Mesenchymal stem cell (in vitro differentiated cells and primary cell): ENCODE measurements at regions not wholly inside any gene's neighbourhood (a gene's known extent, or its start where the extent isn't known, plus 50 kb on each side); places are given as distances from the start of the nearest gene placed in this dataset.
A peak's percentile ranks its signal among the peaks of the same experiment; 100 is the strongest.

ENCODE experiments used
- DNase-seq: peaks from one replicate; pipeline ENCODE4 v3.0.0-alpha.2; 2013
- H2AFZ ChIP-seq: one replicate; pipeline ENCODE4 v1.6.1; 2013; ENCODE audit warnings: low read depth, mild to moderate bottlenecking, control low read depth, inconsistent platforms, low read length, moderate library complexity
- H2AK5ac ChIP-seq: 2 replicates; pipeline ENCODE4 v1.6.1; 2013; ENCODE audit warnings: low read length, moderate library complexity, mild to moderate bottlenecking, inconsistent platforms; ENCODE audit not compliant: severe bottlenecking
- H2BK120ac ChIP-seq: one replicate; pipeline ENCODE4 v1.6.1; 2013; ENCODE audit warnings: low read depth, mild to moderate bottlenecking, inconsistent platforms, low read length, moderate library complexity
- H2BK12ac ChIP-seq, 2 experiments: one replicate each; pipeline ENCODE4 v1.6.1; 2013; ENCODE audit warnings: inconsistent platforms in 2 of 2, low read length in 2 of 2, mild to moderate bottlenecking in 2 of 2, moderate library complexity in 2 of 2, control low read depth in 1 of 2
- H2BK15ac ChIP-seq: one replicate; pipeline ENCODE4 v1.6.1; 2013; ENCODE audit warnings: mild to moderate bottlenecking, low read depth, inconsistent platforms; ENCODE audit not compliant: poor library complexity, severe bottlenecking
- H2BK5ac ChIP-seq: 2 replicates; pipeline ENCODE4 v1.6.1; 2013; ENCODE audit warnings: low read depth, mild to moderate bottlenecking, low read length, control low read depth, inconsistent platforms; ENCODE audit not compliant: poor library complexity, severe bottlenecking
- H3K14ac ChIP-seq, 2 experiments: one replicate each; pipeline ENCODE4 v1.6.1; 2013; ENCODE audit warnings: inconsistent platforms in 2 of 2, low read length in 2 of 2, control low read depth in 1 of 2, mild to moderate bottlenecking in 1 of 2, moderate library complexity in 1 of 2
- H3K18ac ChIP-seq, 2 experiments: one replicate each; pipeline ENCODE4 v1.6.1; 2013; ENCODE audit warnings: inconsistent platforms in 2 of 2, low read length in 2 of 2, control low read depth in 1 of 2, low read depth in 1 of 2, mild to moderate bottlenecking in 1 of 2
- H3K23ac ChIP-seq, 2 experiments: one replicate each; pipeline ENCODE4 v1.6.1; 2013; ENCODE audit warnings: inconsistent platforms in 2 of 2, low read length in 2 of 2, mild to moderate bottlenecking in 2 of 2, moderate library complexity in 2 of 2, control low read depth in 1 of 2
- H3K27ac ChIP-seq: 2 replicates; pipeline ENCODE4 v1.5.1; 2013; ENCODE audit warnings: mild to moderate bottlenecking, moderate library complexity, low read length, control low read depth, inconsistent platforms; ENCODE audit not compliant: poor library complexity, severe bottlenecking
- H3K27me3 ChIP-seq, 2 experiments: 2 replicates each; pipeline versions ENCODE4 v1.6.1 to v1.7.0; 2013; ENCODE audit warnings: low read length in 2 of 2, mild to moderate bottlenecking in 2 of 2, moderate library complexity in 2 of 2, control low read depth in 1 of 2, inconsistent platforms in 1 of 2; ENCODE audit not compliant: control insufficient read depth in 1 of 2, insufficient read depth in 1 of 2
- H3K36me3 ChIP-seq, 2 experiments: 2 replicates each; pipeline versions ENCODE4 v1.6.1 to v1.7.0; 2013; ENCODE audit warnings: low read length in 2 of 2, control low read depth in 1 of 2, inconsistent platforms in 1 of 2, low read depth in 1 of 2, mild to moderate bottlenecking in 1 of 2; ENCODE audit not compliant: insufficient read depth in 2 of 2, control insufficient read depth in 1 of 2
- H3K4ac ChIP-seq, 2 experiments: one replicate each; pipeline ENCODE4 v1.6.1; 2013; ENCODE audit warnings: inconsistent platforms in 2 of 2, low read length in 2 of 2, mild to moderate bottlenecking in 2 of 2, moderate library complexity in 2 of 2, control low read depth in 1 of 2, low read depth in 1 of 2
- H3K4me1 ChIP-seq: 2 replicates; pipeline ENCODE4 v1.6.1; 2013; ENCODE audit warnings: low read depth, low read length, control low read depth; ENCODE audit not compliant: control insufficient read depth, insufficient read depth
- H3K4me2 ChIP-seq: 2 replicates; pipeline ENCODE4 v1.6.1; 2013; ENCODE audit warnings: low read length, mild to moderate bottlenecking, inconsistent platforms; ENCODE audit not compliant: poor library complexity, severe bottlenecking
- H3K4me3 ChIP-seq, 2 experiments: 2 replicates each; pipeline versions ENCODE4 v1.5.1 to v1.7.0; 2013; ENCODE audit warnings: low read length in 2 of 2, mild to moderate bottlenecking in 2 of 2, control low read depth in 1 of 2, low read depth in 1 of 2; ENCODE audit not compliant: insufficient read depth in 1 of 2
- H3K79me1 ChIP-seq: replicated peaks from 2 replicates; pipeline ENCODE4 v1.6.1; 2013; ENCODE audit warnings: mild to moderate bottlenecking, control low read depth, low read length, inconsistent platforms; ENCODE audit not compliant: poor library complexity, severe bottlenecking
- H3K9ac ChIP-seq: 2 replicates; pipeline ENCODE4 v1.7.0; 2013; ENCODE audit warnings: mild to moderate bottlenecking, low read length, moderate library complexity
- H3K9me3 ChIP-seq: 2 replicates; pipeline ENCODE4 v1.7.0; 2013; ENCODE audit warnings: mild to moderate bottlenecking, low read length; ENCODE audit not compliant: control insufficient read depth
- H4K8ac ChIP-seq: one replicate; pipeline ENCODE4 v1.6.1; 2013; ENCODE audit warnings: inconsistent platforms, mild to moderate bottlenecking, low read length, moderate library complexity
- H4K91ac ChIP-seq: one replicate; pipeline ENCODE4 v1.6.1; 2013; ENCODE audit warnings: mild to moderate bottlenecking, low read length, inconsistent platforms
- WGBS: methylation state at CpG from one replicate; pipeline ENCODE4 v1.1.7; 2013; ENCODE audit warnings: mixed read lengths; 5-methylcytosine and 5-hydroxymethylcytosine counted together

DNA sequence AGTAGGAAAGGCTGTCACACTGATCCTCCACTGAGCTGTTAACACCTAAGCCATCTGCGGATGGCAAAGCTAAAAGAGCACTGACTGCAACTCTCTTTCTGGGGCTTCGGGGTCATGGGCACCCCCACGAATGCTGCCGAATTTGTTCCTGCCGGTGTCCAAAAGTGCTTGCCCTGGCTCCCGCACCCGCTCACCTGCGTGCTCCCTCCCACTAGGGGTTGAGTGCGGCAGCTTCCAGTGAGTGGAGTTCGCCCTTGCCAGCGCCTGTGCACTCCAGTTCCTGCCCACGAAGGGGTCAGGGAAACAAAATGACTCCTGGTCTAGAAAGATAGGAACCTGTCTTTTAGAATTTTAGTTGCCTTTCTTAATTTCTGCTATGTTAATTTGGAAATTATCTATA is 78.7 kb downstream of the IFI44 start:
- no peaks in the 10 kb centered on the region for H3K4me1 ChIP-seq
- H2BK120ac ChIP-seq, result no peak overlapping the region

DNA sequence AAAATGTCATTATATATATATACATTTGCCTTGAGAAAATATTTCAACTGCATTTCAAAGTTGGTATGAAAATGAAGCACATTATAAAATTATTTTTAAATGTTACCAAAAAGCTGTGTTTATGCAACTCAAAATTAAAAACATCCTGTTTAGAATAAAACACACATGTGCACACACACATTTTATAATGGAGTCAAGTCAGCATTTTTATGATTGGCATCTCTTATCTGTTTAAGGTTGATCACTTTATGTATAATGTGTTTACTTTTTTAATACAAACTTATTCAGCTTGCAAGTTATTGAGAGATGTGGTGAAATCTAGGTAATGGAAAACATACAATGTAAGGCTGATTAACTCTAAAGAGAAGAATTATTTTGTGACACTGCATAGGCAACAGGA is 80.4 kb downstream of the IFI44 start:
- Histone ChIP-seq H3K4me3 (no peak overlapping the region), H3K79me1 (no peaks in the 10 kb centered on the region), H3K36me3 (no peaks in the 10 kb centered on the region), H3K4ac (no peak overlapping the region), H3K9me3 (no peaks in the 10 kb centered on the region), H2AK5ac (no peak overlapping the region), H3K27me3 (no peaks in the 10 kb centered on the region), H3K18ac (no peak overlapping the region), H2BK5ac (no peak overlapping the region), H3K23ac (no peak overlapping the region), H3K14ac (no peak overlapping the region), H3K27ac (no peak overlapping the region), H3K4me2 (no peak overlapping the region), H2BK15ac (no peak overlapping the region), H4K91ac (no peak overlapping the region), H2BK120ac (no peak overlapping the region), H4K8ac (no peak overlapping the region), H2BK12ac (no peak overlapping the region), H3K9ac (no peak overlapping the region), H3K4me1 (no peaks in the 10 kb centered on the region), H2AFZ (no peak overlapping the region)
- no peak for DNase-seq

More for the DNA sequence above, 78.7 kb downstream of the IFI44 start:
- Histone ChIP-seq H3K14ac (no peak overlapping the region), H2AK5ac (no peak overlapping the region), H2AFZ (no peak overlapping the region), H4K91ac (no peak overlapping the region), H3K79me1 (no peaks in the 10 kb centered on the region), H3K4me3 (no peak overlapping the region), H2BK5ac (no peak overlapping the region), H2BK15ac (no peak overlapping the region), H3K4ac (no peak overlapping the region), H2BK12ac (no peak overlapping the region), H3K9ac (no peak overlapping the region), H3K23ac (no peak overlapping the region), H4K8ac (no peak overlapping the region), H3K27me3 (no peaks in the 10 kb centered on the region), H3K36me3 (no peaks in the 10 kb centered on the region), H3K27ac (no peak overlapping the region), H3K18ac (no peak overlapping the region), H3K9me3 (no peaks in the 10 kb centered on the region), H3K4me2 (no peak overlapping the region)
- no peak for DNase-seq
- 88% methylated on average over 11 of the region's 12 CpGs for WGBS

DNA sequence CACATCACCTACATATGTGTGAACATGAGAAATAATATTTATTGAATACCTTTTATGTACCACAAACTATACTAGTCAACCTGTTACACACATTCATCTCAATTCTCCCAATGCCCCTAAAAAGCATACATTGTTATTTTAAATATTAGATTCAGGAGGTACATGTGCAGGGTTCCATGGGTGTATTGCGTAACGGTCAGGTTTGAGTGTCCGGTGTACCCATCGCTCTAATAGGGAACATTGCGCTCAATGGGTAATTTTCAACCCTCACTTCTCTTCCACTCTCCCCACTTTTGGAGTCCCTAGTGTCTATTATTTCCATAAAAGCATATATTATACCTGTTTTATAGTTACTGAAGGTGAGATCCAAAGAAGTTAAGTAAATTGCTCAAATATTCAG is 82.0 kb downstream of the IFI44 start:
- Histone ChIP-seq H3K4ac (no peak overlapping the region), H2BK15ac (no peak overlapping the region), H3K4me1 (no peaks in the 10 kb centered on the region), H3K79me1 (no peaks in the 10 kb centered on the region), H2BK12ac (no peak overlapping the region), H3K9ac (no peak overlapping the region), H4K8ac (no peak overlapping the region), H3K27ac (no peak overlapping the region), H3K4me2 (no peak overlapping the region), H3K27me3 (no peaks in the 10 kb centered on the region), H2BK5ac (no peak overlapping the region), H3K36me3 (no peaks in the 10 kb centered on the region), H3K23ac (no peak overlapping the region), H3K18ac (no peak overlapping the region), H2BK120ac (no peak overlapping the region), H3K4me3 (no peak overlapping the region), H3K14ac (no peak overlapping the region), H2AK5ac (no peak overlapping the region), H2AFZ (no peak overlapping the region), H3K9me3 (no peaks in the 10 kb centered on the region), H4K91ac (no peak overlapping the region)
- no peak for DNase-seq
- WGBS, result 100% methylated on average over 5 of the region's 5 CpGs

DNA sequence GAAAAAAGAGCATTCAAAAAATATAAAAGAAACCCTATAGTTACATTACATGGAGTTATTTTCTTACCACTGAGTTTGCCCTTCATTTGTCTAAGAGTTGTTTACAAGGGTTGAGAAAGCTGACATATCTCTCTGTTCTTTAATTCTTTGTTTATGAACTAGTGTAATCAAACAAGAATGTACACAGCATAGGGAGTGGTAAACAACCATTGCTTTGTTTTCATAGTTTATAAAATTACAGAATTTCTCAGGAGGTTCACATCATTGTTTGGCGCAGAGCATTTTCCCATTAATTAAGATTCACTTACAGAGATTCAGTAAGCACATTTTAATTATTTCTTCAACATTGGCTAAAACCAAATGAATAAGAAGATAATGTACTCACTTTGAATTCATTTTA is 87.6 kb downstream of the IFI44 start:
- H2AK5ac ChIP-seq, result no peak overlapping the region
- H4K91ac ChIP-seq, result no peak overlapping the region
- H3K27me3 ChIP-seq, result no peaks in the 10 kb centered on the region
- H3K14ac ChIP-seq, result no peak overlapping the region
- H3K23ac ChIP-seq, result no peak overlapping the region
- no peaks in the 10 kb centered on the region for H3K36me3 ChIP-seq
- H3K4me1 ChIP-seq, result no peaks in the 10 kb centered on the region
- H3K9ac ChIP-seq, result no peak overlapping the region
- no peak overlapping the region for H2BK5ac ChIP-seq
- no peak overlapping the region for H3K27ac ChIP-seq
- H2BK15ac ChIP-seq, result no peak overlapping the region
- H3K79me1 ChIP-seq, result no peaks in the 10 kb centered on the region
- H2BK12ac ChIP-seq, result no peak overlapping the region
- H2AFZ ChIP-seq, result no peak overlapping the region
- H3K4ac ChIP-seq, result no peak overlapping the region
- H3K9me3 ChIP-seq, result no peaks in the 10 kb centered on the region
- no peak overlapping the region for H3K18ac ChIP-seq
- DNase-seq, result peak; percentile 12
- no CpG with 5 or more reads among the region's 1 CpG for WGBS
- no peak overlapping the region for H3K4me3 ChIP-seq
- H3K4me2 ChIP-seq, result no peak overlapping the region
- H4K8ac ChIP-seq, result no peak overlapping the region
- H2BK120ac ChIP-seq, result no peak overlapping the region
